Epithelial cell of esophagus (primary cell): ENCODE measurements at regions not wholly inside any gene's neighbourhood (a gene's known extent, or its start where the extent isn't known, plus 50 kb on each side); places are given as distances from the start of the nearest gene placed in this dataset.

ENCODE experiments used
- DNase-seq: peaks from one replicate; pipeline ENCODE4 v3.0.0; 2010; ENCODE audit warnings: low read depth
- H3K4me3 ChIP-seq: 2 replicates; pipeline ENCODE4 v1.5.1; 2011; ENCODE audit warnings: mild to moderate bottlenecking, low read length, control low read depth
- CTCF ChIP-seq: IDR thresholded peaks from 2 replicates; pipeline ENCODE4 v1.5.1; 2011; ENCODE audit warnings: low read depth, mild to moderate bottlenecking, low read length, control low read depth, inconsistent platforms; ENCODE audit not compliant: insufficient read depth; ENCODE audit errors: missing control alignments

GRCh38 chr14:49954171-49954631 lies 61.3 kb downstream of the ARF6 start:
- DNase-seq = peak; percentile 91
- no peak for TF ChIP-seq CTCF
- no peak overlapping the region for H3K4me3 ChIP-seq

- no peak for TF ChIP-seq CTCF
- H3K4me3 ChIP-seq = no peak overlapping the region
- DNase-seq = no peak
Observed at GRCh38 chr14:49955024-49955423, 62.1 kb downstream of the ARF6 start.

GRCh38 chr14:49957089-49957852 lies 64.4 kb downstream of the ARF6 start:
- no peak for DNase-seq
- TF ChIP-seq CTCF = no peak
- H3K4me3 ChIP-seq = no peak overlapping the region

DNA sequence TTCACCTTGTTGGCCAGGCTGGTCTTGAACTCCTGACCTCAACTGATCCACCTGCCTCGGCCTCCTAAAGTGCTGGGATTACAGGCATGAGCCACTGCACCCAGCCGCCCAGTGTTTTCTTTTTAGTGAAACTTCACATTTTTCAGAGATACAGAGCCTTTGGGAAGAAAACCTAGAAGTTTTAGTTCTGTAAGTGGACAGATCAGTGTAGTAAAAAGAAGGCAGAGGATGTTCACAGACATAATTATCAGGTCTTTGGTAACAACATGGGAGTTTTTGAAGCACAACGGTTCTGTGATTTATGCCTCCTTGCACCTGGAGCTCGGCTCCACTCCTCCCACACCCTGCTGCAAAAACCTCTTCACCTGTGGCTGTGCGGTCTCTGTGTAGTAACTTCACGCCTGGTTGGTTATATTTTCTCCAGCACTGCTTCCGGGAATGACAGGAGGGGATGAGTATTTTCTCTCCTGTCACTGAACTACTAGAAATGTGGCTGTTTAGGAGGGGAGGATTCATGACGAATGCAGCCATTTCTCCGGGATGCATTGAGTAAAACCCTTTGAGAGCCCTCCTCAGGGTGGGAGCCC lies 67.0 kb downstream of the ARF6 start:
- no peak overlapping the region for H3K4me3 ChIP-seq
- DNase-seq = peak; percentile 65
- no peak for TF ChIP-seq CTCF

DNA sequence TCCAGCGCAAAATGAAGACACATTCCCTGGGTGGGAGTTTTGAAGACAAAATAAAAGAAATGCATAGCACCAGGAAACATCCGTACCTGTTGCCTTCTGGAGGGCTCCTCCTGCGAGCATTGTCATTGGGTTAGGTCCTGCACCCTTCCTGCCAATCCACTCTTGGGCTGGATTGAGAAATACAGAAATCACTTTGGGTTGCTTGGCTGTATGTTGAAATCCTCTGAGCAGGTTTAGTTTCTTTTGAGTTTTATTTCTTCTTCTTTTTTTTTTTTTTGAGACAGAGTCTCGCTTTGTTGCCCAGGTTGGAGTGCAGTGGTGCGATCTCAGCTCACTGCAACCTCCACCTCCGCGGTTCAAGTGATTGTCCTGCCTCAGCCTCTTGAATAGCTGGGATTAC lies 67.6 kb downstream of the ARF6 start:
- DNase-seq = peak; percentile 79
- H3K4me3 ChIP-seq = no peak overlapping the region
- no peak for TF ChIP-seq CTCF

- no peak for TF ChIP-seq CTCF
- H3K4me3 ChIP-seq = no peak overlapping the region
- DNase-seq = peak; percentile 85
Observed at GRCh38 chr14:49961270-49962222, 68.7 kb downstream of the ARF6 start.
